ENCODE measurements at regions not wholly inside any gene's neighbourhood (a gene's known extent, or its start where the extent isn't known, plus 50 kb on each side); places are given as distances from the start of the nearest gene placed in this dataset.

- H3K27me3 ChIP-seq (ENCODE audit: insufficient read depth, low read length): no peaks in the 10 kb centered on the region
- H4K8ac ChIP-seq (replicated peaks; ENCODE audit: insufficient read length, low read depth, low read length): no peak overlapping the region
- H3K9me3 ChIP-seq (ENCODE audit: control insufficient read depth, low read depth, low read length): no peaks in the 10 kb centered on the region
- no peak overlapping the region for H3K4ac ChIP-seq (ENCODE audit: low read depth, low read length)
- H3K23ac ChIP-seq (ENCODE audit: insufficient read length, low read depth, low read length): no peak overlapping the region
- no peaks in the 10 kb centered on the region for H3K79me2 ChIP-seq (ENCODE audit: insufficient read depth, low read length)
- no peak overlapping the region for H3K4me2 ChIP-seq (ENCODE audit: insufficient read depth, insufficient read length, low read length)
- Mint-ChIP-seq H3K9me3 (no peaks in the 10 kb centered on the region; a peak in 1 of 5 replicates), H3K4me1 (peaks cover 20 to 26% of the 10 kb centered on the region in 2 experiments), H3K27ac (peak overlapping the region in 1 of 3 experiments; percentile 62; a peak in 2 of 7 replicates), H3K27me3 (ENCODE audit: low read depth) (no peaks in the 10 kb centered on the region), H3K36me3 (ENCODE audit: insufficient read depth in 1 of 3, low read depth in 3 of 3) (no peaks in the 10 kb centered on the region), H3K4me3 (no peak overlapping the region)
- H3K56ac ChIP-seq (ENCODE audit: insufficient read length, low read depth, low read length): no peak overlapping the region
- H2AFZ ChIP-seq (ENCODE audit: low read length): no peak overlapping the region
- H3K14ac ChIP-seq (ENCODE audit: insufficient read depth, low read length): no peak overlapping the region
- no peak overlapping the region for H2AK5ac ChIP-seq (ENCODE audit: insufficient read length, low read length)
- no peak overlapping the region for H4K91ac ChIP-seq (ENCODE audit: insufficient read length, low read depth, low read length)
- H3K18ac ChIP-seq (ENCODE audit: insufficient read length, low read depth, low read length): no peak overlapping the region
- DNase-seq: no peak
- no peaks in the 10 kb centered on the region for H4K20me1 ChIP-seq (ENCODE audit: control insufficient read depth, insufficient read depth, insufficient read length)
- no peak overlapping the region for H3K27ac ChIP-seq (ENCODE audit: insufficient read length, low read depth, low read length)
- TF ChIP-seq, protein P1, sequence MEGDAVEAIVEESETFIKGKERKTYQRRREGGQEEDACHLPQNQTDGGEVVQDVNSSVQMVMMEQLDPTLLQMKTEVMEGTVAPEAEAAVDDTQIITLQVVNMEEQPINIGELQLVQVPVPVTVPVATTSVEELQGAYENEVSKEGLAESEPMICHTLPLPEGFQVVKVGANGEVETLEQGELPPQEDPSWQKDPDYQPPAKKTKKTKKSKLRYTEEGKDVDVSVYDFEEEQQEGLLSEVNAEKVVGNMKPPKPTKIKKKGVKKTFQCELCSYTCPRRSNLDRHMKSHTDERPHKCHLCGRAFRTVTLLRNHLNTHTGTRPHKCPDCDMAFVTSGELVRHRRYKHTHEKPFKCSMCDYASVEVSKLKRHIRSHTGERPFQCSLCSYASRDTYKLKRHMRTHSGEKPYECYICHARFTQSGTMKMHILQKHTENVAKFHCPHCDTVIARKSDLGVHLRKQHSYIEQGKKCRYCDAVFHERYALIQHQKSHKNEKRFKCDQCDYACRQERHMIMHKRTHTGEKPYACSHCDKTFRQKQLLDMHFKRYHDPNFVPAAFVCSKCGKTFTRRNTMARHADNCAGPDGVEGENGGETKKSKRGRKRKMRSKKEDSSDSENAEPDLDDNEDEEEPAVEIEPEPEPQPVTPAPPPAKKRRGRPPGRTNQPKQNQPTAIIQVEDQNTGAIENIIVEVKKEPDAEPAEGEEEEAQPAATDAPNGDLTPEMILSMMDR (conservative IDR thresholded peaks at IDR 0.05): no peak
- H3K79me1 ChIP-seq (ENCODE audit: insufficient read depth, low read depth, low read length, poor library complexity, severe bottlenecking): no peaks in the 10 kb centered on the region
- no peak overlapping the region for H3K9ac ChIP-seq (ENCODE audit: extremely low read depth, insufficient read length, low read length)
- H2BK5ac ChIP-seq (ENCODE audit: insufficient read length, low read length): no peak overlapping the region
- no peaks in the 10 kb centered on the region for H3K23me2 ChIP-seq (ENCODE audit: insufficient read length, low read depth, low read length, poor library complexity, severe bottlenecking)
- no CpG with 5 or more reads among the region's 6 CpGs for WGBS (ENCODE audit: extremely low coverage, insufficient read length, low lambda C conversion rate)
- no peaks in the 10 kb centered on the region; the same call in 1 of the 2 replicates for H3K4me1 ChIP-seq (ENCODE audit: insufficient read depth, low read length)
- H4K5ac ChIP-seq (ENCODE audit: insufficient read length, low read depth, low read length): no peak overlapping the region
- H2BK12ac ChIP-seq (ENCODE audit: insufficient read length, low read depth, low read length): no peak overlapping the region
- no peak overlapping the region for H3T11ph ChIP-seq (ENCODE audit: low read length)
- H2BK120ac ChIP-seq (ENCODE audit: low read depth, low read length, poor library complexity, severe bottlenecking): no peak overlapping the region
- no peak overlapping the region for H2BK20ac ChIP-seq (ENCODE audit: low read depth, low read length, poor library complexity, severe bottlenecking)
- H2BK15ac ChIP-seq (ENCODE audit: low read depth, low read length): no peak overlapping the region
These were observed 1039.8 kb upstream of the SEMA6D start for GRCh38 chr15:46677491-46677890.

Data from H9 (cell line).